ENCODE measurements at regions not wholly inside any gene's neighbourhood (a gene's known extent, or its start where the extent isn't known, plus 50 kb on each side); places are given as distances from the start of the nearest gene placed in this dataset.
"Not testable (repeated sequence)": the region's sequence is repeated elsewhere in the genome, so short reads cannot be mapped to it uniquely, and the experiment has no call there.

DNA sequence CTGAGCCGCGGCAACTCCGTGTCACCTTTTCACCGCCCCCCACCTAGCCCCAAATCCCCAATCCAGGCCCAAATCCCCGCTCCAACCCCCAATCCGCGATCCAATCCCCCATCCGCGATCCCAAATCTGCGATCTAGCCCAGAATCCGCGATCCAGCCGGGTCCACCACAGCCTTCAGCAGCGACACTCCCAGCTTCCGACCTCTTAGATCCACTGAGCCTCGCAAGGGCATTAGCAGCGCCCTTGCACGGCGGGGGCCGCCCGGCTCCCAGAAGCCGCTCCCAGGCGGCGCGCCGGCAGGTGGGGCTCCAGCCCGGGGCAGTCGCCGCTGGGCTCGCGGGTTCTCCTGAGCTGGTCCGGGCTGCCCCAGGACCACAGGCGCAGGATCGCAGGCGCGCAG is 116.1 kb upstream of the TPTE start:
- not testable (repeated sequence) for DNase-seq (ENCODE audit: low read depth)

DNA sequence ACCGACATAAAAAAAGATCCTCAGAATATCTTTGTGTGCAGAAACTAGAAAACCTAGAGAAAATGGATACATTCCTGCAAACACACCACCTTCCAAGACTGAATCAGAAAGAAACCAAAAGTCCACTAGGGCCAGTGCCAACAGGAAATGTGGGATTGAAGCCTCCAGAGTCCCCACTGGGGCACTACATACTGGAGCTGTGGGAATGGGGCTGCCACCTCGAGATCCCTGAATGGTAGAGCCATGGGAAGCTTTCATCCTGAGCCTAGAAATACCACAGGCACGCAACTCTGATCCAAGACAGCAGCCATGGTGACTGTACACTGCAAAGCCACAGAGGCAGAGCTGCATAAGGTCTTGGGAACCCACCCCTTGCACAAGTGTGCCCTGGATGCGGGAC is 111.6 kb upstream of the TPTE start:
- peak; percentile 80 for DNase-seq (ENCODE audit: low read depth)

GRCh38 chr21:10410354-10410929 is 110.9 kb upstream of the TPTE start:
- DNase-seq (ENCODE audit: low read depth), result not testable (repeated sequence)

- not testable (repeated sequence) for DNase-seq (ENCODE audit: low read depth)
Observed at GRCh38 chr21:10411776-10412526, 109.4 kb upstream of the TPTE start.

DNA sequence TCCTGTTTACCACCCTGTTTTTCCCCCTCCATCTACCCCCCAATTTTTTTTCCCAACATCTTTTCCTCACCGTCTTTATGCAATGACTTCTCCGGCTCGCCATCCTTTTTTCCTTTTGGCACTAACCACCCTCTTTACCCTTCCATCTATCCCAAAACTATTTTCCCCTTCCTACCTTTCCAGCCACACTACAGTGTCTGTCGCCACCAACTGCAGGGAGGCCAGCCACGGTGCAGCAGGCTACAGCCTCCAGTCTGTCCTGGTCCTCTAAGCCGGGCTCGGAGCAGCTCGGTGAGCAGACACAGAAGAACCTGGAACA is 108.5 kb upstream of the TPTE start:
- DNase-seq (ENCODE audit: low read depth), result not testable (repeated sequence)

- DNase-seq (ENCODE audit: low read depth), result peak; percentile 94
Observed at GRCh38 chr21:10413247-10414120, 107.9 kb upstream of the TPTE start.

GRCh38 chr21:10414121-10414924 is 107.1 kb upstream of the TPTE start:
- DNase-seq (ENCODE audit: low read depth), result not testable (repeated sequence)

- not testable (repeated sequence) for DNase-seq (ENCODE audit: low read depth)
Observed at GRCh38 chr21:10414925-10415254, 106.5 kb upstream of the TPTE start.

DNA sequence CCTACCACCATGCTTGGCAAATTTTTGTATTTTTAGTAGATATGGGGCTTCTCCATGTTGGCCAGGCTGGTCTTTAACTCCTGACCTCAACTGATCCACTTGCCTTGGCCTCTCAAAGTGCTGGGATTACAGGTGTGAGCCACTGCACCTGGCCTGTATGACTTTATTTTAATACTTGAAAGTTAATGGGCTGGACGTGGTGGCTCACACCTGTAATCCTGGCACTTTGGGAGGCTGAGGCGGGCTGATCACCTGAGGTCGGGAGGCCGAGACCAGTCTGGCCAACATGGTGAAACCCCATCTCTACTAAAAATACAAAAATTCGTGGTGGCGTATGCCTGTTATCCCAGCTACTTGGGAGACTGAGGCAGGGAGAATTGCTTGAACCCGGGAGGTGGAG is 105.9 kb upstream of the TPTE start:
- DNase-seq (ENCODE audit: low read depth), result not testable (repeated sequence)

DNA sequence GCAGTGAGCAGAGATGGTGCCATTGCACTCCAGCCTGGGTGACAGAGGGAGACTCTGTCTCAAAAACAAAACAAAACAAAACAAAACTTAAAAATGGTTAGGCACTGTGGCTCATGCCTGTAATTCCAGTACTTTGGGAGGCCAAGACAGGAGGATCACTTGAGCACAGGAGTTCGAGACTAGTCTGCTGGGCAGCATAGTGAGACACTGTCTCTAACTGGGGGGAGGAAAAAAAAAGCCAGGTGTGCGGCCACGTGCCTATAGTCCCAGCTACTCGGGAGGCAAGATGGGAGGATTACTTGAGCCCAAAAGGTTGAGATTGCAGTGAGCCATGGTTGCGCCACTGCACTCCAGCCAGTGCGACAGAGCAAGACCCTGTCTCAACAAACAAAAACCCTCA is 105.5 kb upstream of the TPTE start:
- not testable (repeated sequence) for DNase-seq (ENCODE audit: low read depth)

DNA sequence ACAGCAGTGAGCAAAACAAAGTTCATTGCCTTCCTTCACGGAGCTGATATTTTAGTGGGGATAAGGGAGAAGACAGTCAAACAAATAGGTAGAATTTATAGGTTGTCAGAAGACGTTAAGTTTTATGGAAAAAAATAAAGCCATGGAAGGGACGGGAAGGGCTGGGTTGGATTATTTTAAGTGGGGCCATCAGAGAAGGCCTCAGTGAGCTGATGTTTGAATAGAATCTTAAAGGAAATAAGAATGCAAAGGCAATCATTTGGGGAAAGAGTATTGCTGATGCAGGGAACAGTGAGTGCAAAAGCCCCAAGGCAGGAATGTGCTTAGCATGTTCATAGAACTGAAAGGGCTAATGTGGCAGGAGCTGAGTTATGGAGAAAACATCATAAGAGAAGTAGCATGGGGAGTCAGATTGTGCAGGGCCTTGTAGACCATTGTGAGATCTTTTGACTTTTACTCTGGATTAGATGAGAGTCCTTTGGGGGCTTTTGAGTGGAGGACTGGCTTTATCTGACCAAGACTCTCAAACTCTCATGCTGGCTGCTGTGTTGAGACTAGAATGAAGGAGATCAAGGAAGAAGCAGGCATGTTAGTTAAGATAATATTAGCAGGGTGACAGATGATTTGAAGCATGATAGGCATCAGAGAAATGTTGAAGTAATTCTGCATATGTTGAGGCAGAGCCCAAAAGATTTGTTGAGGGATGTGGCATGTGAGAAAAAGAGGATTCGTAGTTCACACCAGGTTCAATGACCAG is 104.5 kb upstream of the TPTE start:
- DNase-seq (ENCODE audit: low read depth), result peak; percentile 34

GRCh38 chr21:10417551-10418002 is 103.8 kb upstream of the TPTE start:
- not testable (repeated sequence) for DNase-seq (ENCODE audit: low read depth)

GRCh38 chr21:10418250-10419048 is 102.9 kb upstream of the TPTE start:
- DNase-seq (ENCODE audit: low read depth), result not testable (repeated sequence)

DNA sequence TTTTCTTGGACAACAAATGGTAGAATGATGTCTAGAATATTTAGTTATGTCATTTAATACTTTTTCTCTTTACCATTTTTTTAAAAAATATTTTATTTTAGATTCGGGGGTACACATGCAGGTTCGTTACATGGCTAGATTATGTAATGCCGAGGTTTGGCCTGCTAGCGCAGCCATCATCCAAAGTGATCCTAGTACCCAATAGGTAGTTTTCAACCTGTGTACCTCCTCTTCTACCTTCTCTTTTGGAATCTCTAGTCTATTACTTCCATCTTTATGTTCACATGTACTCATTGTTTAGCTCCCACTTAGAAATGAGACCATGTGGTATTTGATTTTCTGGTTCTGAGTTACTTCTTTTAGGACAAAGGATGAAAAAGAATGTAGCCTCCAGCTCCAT is 100.2 kb upstream of the TPTE start:
- DNase-seq (ENCODE audit: low read depth), result not testable (repeated sequence)

GRCh38 chr21:10421601-10422000 is 99.8 kb upstream of the TPTE start:
- DNase-seq (ENCODE audit: low read depth), result not testable (repeated sequence)

- not testable (repeated sequence) for DNase-seq (ENCODE audit: low read depth)
Observed at GRCh38 chr21:10424097-10424886, 97.1 kb upstream of the TPTE start.

GRCh38 chr21:10424887-10425145 is 96.6 kb upstream of the TPTE start:
- not testable (repeated sequence) for DNase-seq (ENCODE audit: low read depth)

GRCh38 chr21:10425856-10426255 is 95.5 kb upstream of the TPTE start:
- DNase-seq (ENCODE audit: low read depth), result no peak

DNA sequence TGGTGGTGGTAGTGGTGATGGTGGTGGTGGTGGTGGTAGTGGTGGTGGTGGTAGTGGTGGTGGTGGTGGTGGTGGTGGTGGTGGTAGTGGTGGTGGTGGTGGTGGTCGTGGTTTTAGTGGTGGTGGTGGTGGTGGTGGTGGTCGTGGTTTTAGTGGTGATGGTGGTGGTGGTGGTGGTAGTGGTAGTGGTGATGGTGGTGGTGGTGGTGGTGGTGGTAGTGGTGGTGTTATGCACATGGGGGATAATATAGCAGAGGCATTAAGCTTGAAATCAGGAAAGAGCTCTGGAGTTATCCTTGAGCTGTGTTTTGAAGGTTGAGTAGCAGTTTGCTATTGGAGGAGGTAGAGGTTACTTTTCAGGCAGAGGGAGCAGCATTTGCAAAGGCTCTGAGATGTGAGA is 94.6 kb upstream of the TPTE start:
- not testable (repeated sequence) for DNase-seq (ENCODE audit: low read depth)

DNA sequence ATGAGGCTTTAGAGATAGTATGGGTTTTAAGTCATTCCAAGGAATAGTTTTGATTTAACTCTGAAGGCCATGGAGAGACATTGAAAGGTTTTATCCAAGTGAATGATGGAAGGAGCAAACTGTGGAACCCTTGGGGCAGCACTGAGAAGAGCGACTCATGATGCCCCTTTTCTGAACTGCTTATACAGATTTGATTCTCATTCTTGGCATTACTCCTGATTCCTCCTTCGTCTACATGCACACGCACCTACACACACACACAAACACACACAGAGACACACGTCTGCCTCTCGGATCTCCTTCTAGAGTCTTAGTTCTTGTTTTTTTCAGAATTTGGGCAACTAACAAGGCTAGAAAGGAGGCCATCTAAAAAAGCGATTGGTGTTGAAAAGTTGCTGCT is 94.1 kb upstream of the TPTE start:
- DNase-seq (ENCODE audit: low read depth), result not testable (repeated sequence)
